DMS 273 (cell line): ENCODE measurements at regions not wholly inside any gene's neighbourhood (a gene's known extent, or its start where the extent isn't known, plus 50 kb on each side); places are given as distances from the start of the nearest gene placed in this dataset.

ENCODE experiments used
- DNase-seq: peaks from one replicate; lab custom pipeline; 2025; ENCODE audit not compliant: unreplicated experiment; lab: John Stamatoyannopoulos, UW

- DNase-seq, result no peak
Measured at GRCh38 chr2:125042727-125043126, 1017.6 kb downstream of the CNTNAP5 start.

- no peak for DNase-seq
Measured at GRCh38 chr2:125070726-125071505, 1045.8 kb downstream of the CNTNAP5 start.

- DNase-seq, result no peak
Measured at GRCh38 chr2:125073440-125073839, 1048.4 kb downstream of the CNTNAP5 start.

GRCh38 chr2:125085904-125086303 is 1060.8 kb downstream of the CNTNAP5 start:
- DNase-seq, result no peak

- no peak for DNase-seq
Measured at GRCh38 chr2:125086313-125087184, 1061.5 kb downstream of the CNTNAP5 start.

DNA sequence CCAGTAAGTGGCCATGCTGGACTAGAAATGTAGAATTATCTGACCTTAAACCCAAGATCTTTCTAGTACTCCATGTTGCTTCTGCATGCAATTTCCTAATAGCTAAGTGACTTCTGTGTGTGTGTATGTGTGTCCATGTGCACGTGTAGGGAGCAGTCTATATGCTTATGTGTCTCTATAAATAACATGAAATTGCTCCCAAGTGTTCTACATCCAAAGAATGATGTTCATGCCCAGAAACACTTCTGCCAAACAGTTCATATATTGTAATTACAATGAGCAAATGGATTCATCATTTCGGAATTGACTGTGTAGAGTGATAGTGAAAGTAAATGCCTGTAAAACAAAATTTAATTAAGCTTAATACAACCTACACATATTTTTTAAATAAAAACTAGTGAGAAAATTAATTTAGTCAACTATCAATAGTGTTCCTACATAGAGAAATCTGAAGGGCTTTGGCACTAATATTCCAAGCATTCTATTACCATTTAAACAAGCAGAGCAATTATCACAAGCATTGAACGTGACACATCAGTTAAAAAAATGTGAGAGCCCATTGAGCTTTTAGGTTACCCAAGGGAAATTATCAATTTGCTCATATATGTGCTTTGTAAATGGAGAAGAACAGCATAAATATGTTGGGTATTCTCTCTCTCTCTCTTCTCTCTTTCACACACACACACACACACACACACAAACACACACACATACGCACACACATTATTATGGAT is 1067.4 kb downstream of the CNTNAP5 start:
- DNase-seq, result no peak

DNA sequence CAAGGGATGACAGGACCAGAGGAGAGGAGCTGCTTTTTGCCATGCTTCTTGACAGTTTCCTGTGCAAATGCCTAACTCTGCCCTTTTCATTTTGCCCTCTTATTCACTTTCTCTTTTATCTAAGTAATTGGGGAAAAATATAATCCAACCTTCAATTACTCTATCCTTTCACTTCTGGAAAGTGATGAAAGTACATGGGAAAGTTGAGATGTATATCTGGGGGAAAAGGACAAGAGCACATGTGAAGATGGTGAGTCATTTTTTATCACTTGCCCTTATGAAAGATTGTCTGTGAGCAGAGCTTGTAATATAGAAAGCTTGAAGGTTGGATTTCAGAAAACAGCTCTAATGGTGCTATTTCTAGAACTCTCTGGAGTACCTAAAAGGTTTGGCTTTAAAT is 1070.7 kb downstream of the CNTNAP5 start:
- DNase-seq, result no peak

DNA sequence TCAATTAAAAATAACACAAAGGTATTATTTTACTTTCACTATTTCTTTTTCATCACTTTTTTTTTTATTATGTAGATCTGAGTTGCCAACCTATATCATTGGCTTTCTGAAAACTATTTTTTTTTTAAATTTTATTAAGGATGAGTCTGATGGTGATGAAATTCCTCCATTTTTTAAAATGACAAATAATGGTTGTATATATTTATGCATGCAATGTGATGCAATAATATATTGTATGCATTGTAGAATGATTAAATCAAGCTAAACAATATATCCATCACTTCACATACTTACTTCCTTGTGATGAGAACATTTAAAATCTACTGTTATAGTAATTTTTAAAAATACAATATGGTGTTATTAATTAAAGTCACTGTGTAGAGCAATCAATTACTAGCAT is 1081.6 kb downstream of the CNTNAP5 start:
- no peak for DNase-seq

GRCh38 chr2:125107446-125107845 is 1082.4 kb downstream of the CNTNAP5 start:
- DNase-seq, result no peak

DNA sequence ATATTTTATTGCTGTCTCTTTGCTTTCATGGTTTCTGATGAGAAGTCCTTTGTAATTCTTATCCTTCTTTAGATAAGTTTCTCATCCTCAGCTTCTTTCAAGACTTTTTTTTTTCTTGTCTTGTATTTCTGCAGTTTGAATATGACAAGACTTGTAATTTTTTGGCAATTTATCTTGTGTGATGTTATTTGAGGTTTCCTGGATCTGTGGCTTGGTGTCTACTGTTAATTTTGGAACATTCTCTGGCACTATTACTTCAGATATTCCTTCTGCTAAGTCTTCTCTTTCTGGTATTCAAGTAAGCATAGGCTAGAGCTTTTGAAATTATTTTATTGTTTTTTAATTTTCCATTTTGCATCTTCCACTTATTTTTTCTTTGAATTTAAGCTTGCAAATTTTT is 1083.2 kb downstream of the CNTNAP5 start:
- no peak for DNase-seq

DNA sequence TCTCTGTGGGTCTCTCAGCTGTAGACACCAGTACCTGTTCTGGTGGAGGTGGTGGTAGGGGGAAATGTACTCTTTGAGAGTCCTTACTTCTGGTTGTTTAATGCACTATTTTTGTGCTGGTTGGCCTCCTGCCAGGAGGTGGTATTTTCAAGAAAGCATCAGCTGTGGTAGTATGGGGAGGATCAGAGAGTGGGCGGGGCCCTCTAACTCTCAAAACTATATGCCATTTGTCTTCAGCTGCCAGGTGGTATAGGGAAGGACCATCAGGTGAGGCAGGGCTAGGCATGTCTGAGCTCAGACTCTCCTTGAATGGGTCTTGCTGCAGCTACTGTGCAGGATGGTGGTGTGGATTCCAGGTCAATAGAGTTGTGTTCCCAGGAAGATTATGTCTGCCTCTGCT is 1100.8 kb downstream of the CNTNAP5 start:
- DNase-seq, result no peak

- DNase-seq, result no peak
Measured at GRCh38 chr2:125160947-125161346, 1135.9 kb downstream of the CNTNAP5 start.

GRCh38 chr2:125167152-125167551 is 1142.1 kb downstream of the CNTNAP5 start:
- DNase-seq, result no peak

- DNase-seq, result no peak
Measured at GRCh38 chr2:125167820-125168219, 1142.7 kb downstream of the CNTNAP5 start.

GRCh38 chr2:125168442-125168841 is 1143.4 kb downstream of the CNTNAP5 start:
- no peak for DNase-seq

GRCh38 chr2:125169022-125169763 is 1144.1 kb downstream of the CNTNAP5 start:
- no peak for DNase-seq

GRCh38 chr2:125169764-125170146 is 1144.7 kb downstream of the CNTNAP5 start:
- no peak for DNase-seq

GRCh38 chr2:125172181-125172580 is 1147.1 kb downstream of the CNTNAP5 start:
- DNase-seq, result no peak

- DNase-seq, result no peak
Measured at GRCh38 chr2:125175415-125175814, 1150.3 kb downstream of the CNTNAP5 start.

GRCh38 chr2:125185691-125186270 is 1160.7 kb downstream of the CNTNAP5 start:
- DNase-seq, result no peak
